Neuron (in vitro differentiated cells): ENCODE measurements at regions not wholly inside any gene's neighbourhood (a gene's known extent, or its start where the extent isn't known, plus 50 kb on each side); places are given as distances from the start of the nearest gene placed in this dataset.
"Not testable (repeated sequence)": the region's sequence is repeated elsewhere in the genome, so short reads cannot be mapped to it uniquely, and the experiment has no call there.

Experiments used
- H2AFZ ChIP-seq: one replicate; pipeline ENCODE4 v1.6.1; 2013; ENCODE audit warnings: low read depth, mild to moderate bottlenecking, inconsistent platforms, low read length, moderate library complexity
- H3K27me3 ChIP-seq: one replicate; pipeline ENCODE4 v1.6.1; 2013; ENCODE audit warnings: low read length; ENCODE audit not compliant: insufficient read depth
- H3K36me3 ChIP-seq: one replicate; pipeline ENCODE4 v1.6.1; 2013; ENCODE audit warnings: low read length; ENCODE audit not compliant: insufficient read depth
- H3K4me1 ChIP-seq: one replicate; pipeline ENCODE4 v1.6.1; 2013; ENCODE audit warnings: low read length; ENCODE audit not compliant: insufficient read depth
- H3K4me3 ChIP-seq: 2 replicates; pipeline ENCODE4 v1.5.1; 2013; ENCODE audit warnings: mild to moderate bottlenecking, low read length, moderate library complexity
- H3K9me3 ChIP-seq: one replicate; pipeline ENCODE4 v1.6.1; 2013; ENCODE audit warnings: low read length

DNA sequence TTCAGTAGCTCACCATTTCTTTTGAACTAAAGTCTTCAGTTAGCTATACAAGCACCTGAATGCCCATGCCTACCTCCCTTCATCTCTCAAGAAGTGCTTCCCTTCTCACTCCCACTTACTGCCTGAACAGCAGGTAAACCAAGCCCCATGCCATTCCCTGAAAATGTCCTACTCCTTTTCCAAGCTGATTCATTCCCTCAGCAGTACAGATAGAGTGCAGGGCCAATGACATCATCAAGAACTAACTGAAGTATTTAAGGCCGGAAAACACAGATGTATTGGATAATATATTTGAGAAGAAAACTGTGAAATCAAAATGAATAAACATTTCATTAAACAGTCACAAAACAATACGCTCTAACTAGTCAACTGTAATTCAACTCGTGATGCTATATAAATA lies 478.8 kb upstream of the CDH11 start:
- H2AFZ ChIP-seq, result no peak overlapping the region
- no peaks in the 10 kb centered on the region for H3K9me3 ChIP-seq
- peaks cover 24% of the 10 kb centered on the region for H3K4me1 ChIP-seq
- H3K36me3 ChIP-seq, result no peaks in the 10 kb centered on the region
- no peaks in the 10 kb centered on the region for H3K27me3 ChIP-seq
- no peak overlapping the region for H3K4me3 ChIP-seq

DNA sequence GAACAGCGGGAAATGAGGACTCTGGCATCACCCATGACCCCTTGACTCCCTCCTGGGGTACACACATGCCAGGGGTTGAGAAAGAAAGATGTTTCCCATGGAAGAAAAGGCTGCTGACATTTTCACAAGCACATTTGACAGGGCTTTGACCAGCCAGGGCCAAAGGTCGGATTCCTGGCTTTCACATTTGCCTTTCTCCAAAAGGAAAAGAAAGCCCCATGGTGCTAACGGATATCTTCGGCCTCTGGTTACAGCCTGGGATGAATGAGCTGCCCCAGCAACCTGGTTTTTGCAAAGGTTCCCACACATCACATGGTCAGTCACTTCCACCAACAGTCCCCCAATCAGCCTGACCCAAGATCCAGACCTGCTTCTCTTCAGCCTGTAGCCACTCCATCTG lies 478.2 kb upstream of the CDH11 start:
- no peaks in the 10 kb centered on the region for H3K27me3 ChIP-seq
- H3K4me3 ChIP-seq, result no peak overlapping the region
- no peak overlapping the region for H2AFZ ChIP-seq
- H3K4me1 ChIP-seq, result peaks cover 24% of the 10 kb centered on the region
- H3K9me3 ChIP-seq, result no peaks in the 10 kb centered on the region
- no peaks in the 10 kb centered on the region for H3K36me3 ChIP-seq

DNA sequence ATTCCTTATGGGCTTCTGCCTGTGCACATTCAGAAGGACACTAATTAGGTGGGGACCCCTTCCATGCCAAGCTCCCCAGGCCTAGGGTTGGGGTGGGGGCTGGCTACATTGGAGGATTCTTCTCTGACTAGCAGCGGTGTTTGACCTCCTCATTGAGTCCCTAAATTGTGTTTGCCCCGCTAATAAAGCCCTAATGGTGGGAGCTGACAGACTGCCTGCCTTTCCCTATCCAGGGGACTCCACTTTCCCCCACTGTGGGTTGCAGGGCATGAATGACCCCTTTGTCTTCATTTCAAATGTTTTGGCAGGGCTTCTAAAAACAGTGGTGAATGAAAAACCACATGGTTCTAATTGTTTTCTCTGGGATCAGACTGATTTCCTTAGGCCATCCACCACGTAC lies 476.8 kb upstream of the CDH11 start:
- Histone ChIP-seq H3K9me3 (no peaks in the 10 kb centered on the region), H3K36me3 (no peaks in the 10 kb centered on the region), H3K4me1 (peaks cover 24% of the 10 kb centered on the region), H2AFZ (no peak overlapping the region), H3K27me3 (no peaks in the 10 kb centered on the region), H3K4me3 (no peak overlapping the region)

DNA sequence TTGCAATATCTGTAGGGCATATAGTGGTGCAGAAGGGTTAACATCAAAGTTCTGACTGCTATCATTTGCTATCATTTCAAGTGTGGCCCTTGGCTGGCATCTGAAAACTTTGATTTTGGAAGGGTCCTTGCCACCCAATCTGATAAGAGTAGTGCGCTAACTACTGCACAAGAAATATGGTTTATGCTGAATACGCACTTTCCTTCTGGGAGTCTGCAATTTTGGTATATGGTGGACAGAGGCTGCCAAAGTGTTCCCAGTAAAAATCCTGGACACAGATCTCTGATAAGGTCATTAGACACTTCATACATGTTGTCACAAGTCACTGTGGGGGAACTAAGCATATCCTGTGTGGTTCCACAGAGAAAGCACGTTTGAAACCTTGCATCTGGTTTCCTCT lies 461.6 kb upstream of the CDH11 start:
- Histone ChIP-seq H3K27me3 (no peaks in the 10 kb centered on the region), H3K9me3 (no peaks in the 10 kb centered on the region), H3K4me3 (no peak overlapping the region), H3K4me1 (no peaks in the 10 kb centered on the region), H2AFZ (no peak overlapping the region), H3K36me3 (no peaks in the 10 kb centered on the region)

DNA sequence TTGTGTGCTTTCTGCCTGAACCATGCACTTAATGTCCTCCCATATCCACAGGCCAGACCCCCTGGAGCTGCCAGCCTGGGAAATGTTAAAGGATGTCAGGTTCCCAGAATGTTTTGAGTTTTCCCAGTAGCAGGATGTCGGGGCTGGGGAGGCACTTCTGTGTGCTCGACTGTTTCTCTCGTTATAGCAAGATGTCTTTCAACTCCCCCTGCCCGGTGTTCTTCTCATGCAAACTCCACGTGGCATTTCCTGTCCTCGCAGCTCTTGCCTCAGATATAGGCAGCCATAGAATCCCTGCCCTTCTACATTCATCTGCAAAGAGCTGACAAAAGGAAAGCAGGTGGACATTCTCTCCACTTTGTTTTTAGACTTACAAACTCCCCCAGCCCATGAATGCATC lies 457.2 kb upstream of the CDH11 start:
- no peaks in the 10 kb centered on the region for H3K9me3 ChIP-seq
- no peak overlapping the region for H2AFZ ChIP-seq
- H3K27me3 ChIP-seq, result no peaks in the 10 kb centered on the region
- H3K36me3 ChIP-seq, result no peaks in the 10 kb centered on the region
- no peak overlapping the region for H3K4me3 ChIP-seq
- H3K4me1 ChIP-seq, result no peaks in the 10 kb centered on the region

DNA sequence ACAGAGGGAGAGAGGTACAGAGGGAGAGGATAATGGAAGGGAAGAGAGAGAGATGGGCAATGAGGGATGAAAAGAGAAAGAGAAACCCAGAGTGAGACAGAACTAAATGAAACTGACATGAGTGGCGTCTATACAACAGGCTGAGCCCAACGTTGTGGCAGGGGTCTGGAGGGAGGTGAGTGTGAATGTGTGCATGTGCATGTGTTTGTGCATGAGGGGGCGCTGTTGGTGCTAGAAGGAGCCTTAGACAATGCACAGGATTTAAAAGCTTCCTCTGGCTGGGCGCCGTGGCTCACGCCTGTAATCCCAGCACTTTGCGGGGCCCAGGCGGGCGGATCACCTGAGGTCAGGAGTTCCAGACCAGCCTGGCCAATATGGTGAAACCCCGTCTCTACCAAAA lies 454.8 kb upstream of the CDH11 start:
- Histone ChIP-seq H3K36me3 (no peaks in the 10 kb centered on the region), H3K9me3 (no peaks in the 10 kb centered on the region), H3K4me1 (no peaks in the 10 kb centered on the region), H3K4me3 (no peak overlapping the region), H3K27me3 (no peaks in the 10 kb centered on the region), H2AFZ (no peak overlapping the region)

DNA sequence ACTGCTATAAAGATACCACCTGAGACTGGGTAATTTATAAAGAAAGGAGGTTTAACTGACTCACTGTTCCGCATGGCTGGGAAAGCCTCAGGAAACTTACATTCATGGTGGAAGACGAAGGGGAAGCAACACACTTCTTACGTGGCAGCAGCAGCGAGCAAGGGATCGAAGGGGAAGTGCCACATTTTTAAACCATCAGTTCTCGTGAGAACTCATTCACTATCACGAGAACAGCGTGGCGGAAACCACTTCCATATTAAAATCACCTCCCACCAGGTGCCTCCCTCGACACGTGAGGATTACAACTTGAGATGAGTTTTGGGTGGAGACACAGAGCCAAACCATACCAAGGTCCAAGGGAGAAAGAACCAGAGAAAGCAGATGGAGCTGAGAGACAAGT lies 454.3 kb upstream of the CDH11 start:
- H3K27me3 ChIP-seq, result no peaks in the 10 kb centered on the region
- H2AFZ ChIP-seq, result no peak overlapping the region
- no peaks in the 10 kb centered on the region for H3K9me3 ChIP-seq
- H3K36me3 ChIP-seq, result no peaks in the 10 kb centered on the region
- no peaks in the 10 kb centered on the region for H3K4me1 ChIP-seq
- no peak overlapping the region for H3K4me3 ChIP-seq

DNA sequence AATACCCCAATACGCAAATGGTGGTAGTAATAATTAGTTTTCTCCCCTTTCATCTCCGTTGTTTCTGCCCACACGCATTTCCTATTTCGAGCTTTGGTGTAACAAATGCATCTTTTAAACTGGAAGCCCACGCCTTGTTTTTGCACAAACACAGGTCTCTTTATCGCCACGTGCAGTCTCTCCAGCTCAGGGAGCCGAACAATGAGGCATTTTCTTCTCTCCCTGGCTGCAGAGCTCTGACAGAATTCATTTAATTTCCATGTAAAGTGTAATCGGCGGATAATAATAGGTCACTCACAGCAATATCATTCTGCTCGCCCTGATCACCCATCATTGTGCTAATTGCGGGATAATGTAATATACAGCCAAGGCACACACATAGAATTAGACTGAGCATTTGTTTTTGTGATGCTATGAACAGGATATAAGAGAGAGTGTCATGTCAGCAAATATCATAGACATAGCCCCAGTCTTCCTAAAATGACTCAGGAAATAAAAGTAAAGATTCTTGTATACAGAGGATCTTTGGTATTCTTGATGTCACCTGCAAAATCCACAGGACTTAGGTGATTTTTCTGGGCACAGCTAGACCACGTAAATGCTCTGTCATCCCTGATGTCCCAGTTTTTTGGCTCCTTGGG lies 452.6 kb upstream of the CDH11 start:
- Histone ChIP-seq H3K9me3 (no peaks in the 10 kb centered on the region), H3K27me3 (no peaks in the 10 kb centered on the region), H2AFZ (no peak overlapping the region), H3K4me1 (no peaks in the 10 kb centered on the region), H3K4me3 (no peak overlapping the region), H3K36me3 (no peaks in the 10 kb centered on the region)

DNA sequence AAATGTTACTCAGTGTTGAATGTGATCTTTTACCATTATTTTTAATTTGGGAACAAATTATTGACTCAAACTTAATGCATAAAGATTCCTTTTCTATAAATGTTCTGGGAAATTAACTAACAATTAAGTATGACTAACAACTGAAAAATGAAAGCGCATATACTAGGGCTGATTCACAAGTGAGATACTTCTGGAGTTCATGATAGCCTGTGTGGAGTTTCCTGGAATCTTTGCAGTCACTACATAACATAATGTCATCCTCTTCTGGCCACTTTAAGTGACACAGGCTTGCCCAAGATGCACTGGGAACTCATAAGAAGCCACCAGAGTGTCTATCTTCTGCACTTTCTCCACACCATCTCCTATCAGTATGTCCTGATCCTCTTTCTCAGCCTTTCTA lies 450.3 kb upstream of the CDH11 start:
- H3K36me3 ChIP-seq, result no peaks in the 10 kb centered on the region
- no peaks in the 10 kb centered on the region for H3K9me3 ChIP-seq
- no peak overlapping the region for H2AFZ ChIP-seq
- no peaks in the 10 kb centered on the region for H3K27me3 ChIP-seq
- H3K4me1 ChIP-seq, result no peaks in the 10 kb centered on the region
- H3K4me3 ChIP-seq, result no peak overlapping the region

DNA sequence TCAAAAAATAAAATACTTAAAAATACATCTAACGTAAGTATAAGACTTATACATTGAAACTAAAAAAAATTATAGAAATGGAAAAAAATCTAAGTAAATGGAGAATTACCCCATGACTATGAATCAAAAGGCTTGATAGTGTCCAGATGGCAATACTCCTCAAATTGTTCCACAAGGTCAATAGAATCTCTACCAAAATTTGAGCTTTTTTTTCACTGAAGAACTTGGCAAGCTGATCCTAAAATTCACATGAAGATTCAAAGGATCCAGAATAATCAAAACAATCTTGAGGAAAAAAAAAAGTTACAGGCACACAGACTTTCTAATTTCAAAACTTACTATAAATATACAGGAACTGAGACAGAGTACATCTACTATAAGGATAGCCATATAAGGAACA lies 448.4 kb upstream of the CDH11 start:
- Histone ChIP-seq H3K4me1 (no peaks in the 10 kb centered on the region), H3K36me3 (no peaks in the 10 kb centered on the region), H3K9me3 (no peaks in the 10 kb centered on the region), H3K4me3 (no peak overlapping the region), H2AFZ (no peak overlapping the region), H3K27me3 (no peaks in the 10 kb centered on the region)

DNA sequence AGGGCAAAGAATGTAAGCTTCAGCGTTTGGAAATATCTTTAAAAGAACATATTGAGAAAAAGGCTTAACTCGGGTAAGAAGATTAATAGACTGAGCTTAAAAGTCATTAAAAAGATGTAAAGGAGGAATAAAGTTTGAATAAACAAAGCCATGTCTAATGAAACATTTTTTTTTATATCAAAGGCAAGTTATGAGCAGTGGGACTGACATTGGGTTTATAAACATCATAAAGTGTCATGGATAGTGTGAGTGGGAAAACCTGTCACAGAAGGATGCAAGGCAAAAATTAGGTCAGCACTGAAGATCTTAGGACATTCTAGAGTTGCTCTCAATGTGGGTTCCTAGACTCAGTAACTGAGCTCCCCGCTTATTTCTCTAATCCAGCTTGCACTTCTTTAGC lies 438.0 kb upstream of the CDH11 start:
- Histone ChIP-seq H3K36me3 (no peaks in the 10 kb centered on the region), H2AFZ (no peak overlapping the region), H3K9me3 (no peaks in the 10 kb centered on the region), H3K4me1 (no peaks in the 10 kb centered on the region), H3K4me3 (no peak overlapping the region), H3K27me3 (no peaks in the 10 kb centered on the region)

DNA sequence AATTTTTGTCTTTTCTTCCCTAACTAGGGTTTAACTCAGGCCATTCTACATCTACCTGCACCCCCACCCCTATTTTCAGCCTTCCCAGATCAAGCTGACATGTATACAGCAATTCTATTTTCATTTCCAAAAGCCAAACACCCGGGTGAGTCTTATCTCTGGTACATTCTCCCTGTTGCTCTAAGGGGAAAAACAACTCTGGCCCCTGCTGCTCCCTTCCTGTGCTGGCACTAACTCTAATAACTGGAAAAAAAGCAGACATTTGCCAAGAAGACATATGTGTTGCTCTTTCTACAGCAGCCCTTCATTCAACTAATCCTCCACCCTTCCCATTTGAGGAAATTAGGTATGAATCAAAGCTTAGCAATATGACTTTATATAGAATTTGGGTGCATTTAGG lies 427.8 kb upstream of the CDH11 start:
- not testable (repeated sequence) for H3K27me3 ChIP-seq, H3K9me3 ChIP-seq, H2AFZ ChIP-seq, H3K4me1 ChIP-seq, H3K36me3 ChIP-seq, H3K4me3 ChIP-seq

DNA sequence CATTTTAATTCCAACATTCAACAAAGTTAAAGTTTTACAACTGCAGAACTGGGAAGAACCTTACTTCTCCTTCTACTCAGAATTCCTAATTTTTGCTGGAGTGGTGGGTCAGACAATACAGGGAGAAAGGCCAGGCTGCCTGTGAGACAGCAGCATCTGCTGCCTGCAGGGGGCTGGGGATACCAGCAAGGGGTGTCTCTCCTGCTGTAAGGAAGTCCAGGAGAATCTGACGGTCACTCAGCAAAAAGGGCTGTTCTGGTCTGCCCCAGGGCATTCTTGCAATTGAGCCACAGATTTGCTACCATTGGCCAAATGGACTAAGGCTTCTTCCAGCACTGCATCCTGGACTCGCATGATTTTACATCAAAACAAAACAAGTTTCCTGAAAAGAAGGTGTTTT lies 426.6 kb upstream of the CDH11 start:
- Histone ChIP-seq H3K4me1 (peaks cover 7% of the 10 kb centered on the region), H3K9me3 (no peaks in the 10 kb centered on the region), H2AFZ (no peak overlapping the region), H3K4me3 (no peak overlapping the region), H3K36me3 (no peaks in the 10 kb centered on the region), H3K27me3 (no peaks in the 10 kb centered on the region)

DNA sequence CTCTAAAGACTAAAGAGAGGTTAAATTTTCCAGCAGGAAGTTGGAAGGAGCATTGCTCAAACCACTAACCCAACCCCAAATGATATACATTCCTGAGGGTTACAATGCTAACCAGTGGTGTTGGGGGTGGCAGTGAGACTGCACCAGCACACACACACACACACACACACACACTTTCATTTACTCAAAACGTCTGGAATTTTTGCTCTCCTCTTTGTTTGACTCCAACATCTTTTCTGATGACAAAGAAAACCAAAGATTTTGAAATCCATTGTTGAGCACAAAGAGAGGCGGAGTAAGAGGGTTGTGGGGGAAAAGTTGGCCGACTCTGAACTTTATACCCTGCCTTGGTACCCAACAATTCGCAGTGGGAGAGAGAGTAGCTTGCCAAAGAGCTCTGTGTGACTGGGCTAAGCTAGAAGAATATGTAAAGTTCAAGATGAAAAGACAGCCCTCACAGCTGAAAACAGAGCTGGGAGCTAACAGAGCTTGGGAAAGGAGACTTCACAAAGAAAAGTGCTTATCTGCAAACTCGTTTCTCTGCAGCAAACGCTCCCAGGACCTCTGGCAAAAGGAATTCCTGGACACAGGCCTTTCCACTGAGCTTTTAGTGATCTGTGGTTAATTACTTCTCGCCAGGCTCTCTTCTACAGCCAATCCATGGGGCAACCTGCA lies 426.0 kb upstream of the CDH11 start:
- H3K36me3 ChIP-seq, result no peaks in the 10 kb centered on the region
- no peak overlapping the region for H3K4me3 ChIP-seq
- H3K27me3 ChIP-seq, result no peaks in the 10 kb centered on the region

More for the DNA sequence above, 426.0 kb upstream of the CDH11 start:
- no peaks in the 10 kb centered on the region for H3K9me3 ChIP-seq
- no peak overlapping the region for H2AFZ ChIP-seq
- H3K4me1 ChIP-seq, result peaks cover 7% of the 10 kb centered on the region
